OCI-M2 (cell line): ENCODE measurements at regions not wholly inside any gene's neighbourhood (a gene's known extent, or its start where the extent isn't known, plus 50 kb on each side); places are given as distances from the start of the nearest gene placed in this dataset.

Experiments used
- DNase-seq: peaks from one replicate; lab custom pipeline; 2025; ENCODE audit not compliant: unreplicated experiment; lab: John Stamatoyannopoulos, UW

DNA sequence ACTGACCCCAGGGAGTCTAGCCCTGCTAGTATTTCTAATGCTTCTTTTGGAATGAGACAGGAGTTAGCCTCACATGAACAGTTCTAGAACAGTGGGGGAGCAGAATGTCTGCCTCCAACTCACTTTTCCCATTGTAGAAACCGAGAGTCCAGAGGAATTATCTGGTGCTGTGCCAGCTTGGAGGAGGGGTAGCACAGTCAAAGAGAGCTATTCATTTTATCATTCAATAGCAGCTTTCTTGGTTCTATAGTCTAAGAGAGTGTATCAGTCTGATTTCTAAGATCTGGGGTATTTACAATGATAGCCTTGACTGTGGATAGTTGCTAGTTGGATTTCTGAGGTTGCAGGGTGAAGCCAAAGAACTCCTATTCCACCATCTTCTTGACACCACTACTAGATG is 448.2 kb downstream of the RFPL4B start:
- no peak for DNase-seq

DNA sequence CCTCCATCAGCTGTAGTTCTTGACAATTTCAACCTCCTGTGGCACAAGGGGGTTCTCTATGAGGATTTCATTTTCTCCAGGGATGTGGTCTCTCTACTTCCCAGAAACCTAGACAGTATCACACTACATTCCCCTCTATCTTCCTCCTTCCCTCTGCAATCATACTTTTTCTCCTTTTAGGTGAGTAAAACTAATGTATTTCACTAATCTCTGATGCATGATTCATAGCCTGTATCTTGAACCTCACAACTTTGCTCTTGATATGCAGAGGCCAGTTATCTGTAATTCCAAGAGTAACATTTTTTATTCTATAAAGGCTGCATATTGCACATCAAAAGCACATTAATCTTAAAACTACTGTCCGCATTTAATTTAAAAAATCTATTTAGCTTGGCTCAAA is 449.6 kb downstream of the RFPL4B start:
- DNase-seq = no peak

DNA sequence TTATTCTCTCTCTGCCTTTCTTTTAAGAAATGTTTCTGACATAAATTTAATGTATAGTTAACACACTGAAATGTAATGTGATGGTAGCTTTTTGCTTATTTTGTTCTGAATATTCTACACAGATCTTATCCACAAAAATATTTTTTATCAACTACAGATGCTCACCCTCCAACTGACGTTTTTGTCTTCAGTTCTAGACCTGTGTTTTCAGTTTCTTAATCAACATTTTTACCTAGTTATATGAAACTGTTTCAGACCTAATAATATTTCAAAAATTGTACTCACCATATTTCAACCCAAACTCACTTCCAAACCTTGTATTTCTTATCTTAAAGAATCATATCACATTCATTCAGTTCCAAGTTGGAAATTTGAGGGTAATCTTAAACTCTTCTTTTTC is 452.8 kb downstream of the RFPL4B start:
- DNase-seq = no peak

DNA sequence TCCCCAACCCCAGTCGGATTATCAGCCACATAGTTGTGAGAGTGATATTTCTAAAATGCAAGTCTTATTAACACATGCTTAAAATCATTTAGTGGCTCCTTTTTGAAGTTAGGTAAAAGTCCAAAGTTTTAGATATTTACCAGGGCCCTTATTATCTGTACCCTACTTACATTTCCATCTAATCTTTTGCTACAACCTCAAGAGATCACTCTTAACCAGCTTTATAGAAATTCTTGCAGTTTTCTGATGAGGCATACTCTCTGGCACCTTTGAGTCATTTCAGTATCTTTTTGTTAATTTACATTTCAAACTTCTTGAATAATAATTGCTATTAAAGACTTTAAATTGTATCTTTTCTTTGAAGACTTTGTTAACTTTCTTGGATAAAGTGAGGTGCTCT is 453.3 kb downstream of the RFPL4B start:
- no peak for DNase-seq

DNA sequence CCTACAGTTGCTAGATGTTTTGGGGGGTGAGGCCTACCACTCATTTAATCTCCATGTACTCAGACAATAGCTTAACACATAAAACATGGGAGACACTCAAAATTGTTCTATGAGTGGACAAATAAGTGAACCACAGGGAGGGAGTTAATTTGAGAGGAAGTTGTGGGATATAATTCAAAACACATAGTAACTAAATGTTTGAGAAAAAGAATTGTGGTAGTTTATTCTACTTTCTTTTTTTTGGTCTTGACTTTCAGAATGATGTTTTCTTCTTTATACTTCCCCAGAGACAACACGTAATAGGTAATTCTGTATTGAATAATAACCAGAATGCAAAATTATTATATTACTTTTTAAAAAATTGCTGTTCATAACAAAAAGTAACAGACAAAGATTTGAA is 453.8 kb downstream of the RFPL4B start:
- no peak for DNase-seq

DNA sequence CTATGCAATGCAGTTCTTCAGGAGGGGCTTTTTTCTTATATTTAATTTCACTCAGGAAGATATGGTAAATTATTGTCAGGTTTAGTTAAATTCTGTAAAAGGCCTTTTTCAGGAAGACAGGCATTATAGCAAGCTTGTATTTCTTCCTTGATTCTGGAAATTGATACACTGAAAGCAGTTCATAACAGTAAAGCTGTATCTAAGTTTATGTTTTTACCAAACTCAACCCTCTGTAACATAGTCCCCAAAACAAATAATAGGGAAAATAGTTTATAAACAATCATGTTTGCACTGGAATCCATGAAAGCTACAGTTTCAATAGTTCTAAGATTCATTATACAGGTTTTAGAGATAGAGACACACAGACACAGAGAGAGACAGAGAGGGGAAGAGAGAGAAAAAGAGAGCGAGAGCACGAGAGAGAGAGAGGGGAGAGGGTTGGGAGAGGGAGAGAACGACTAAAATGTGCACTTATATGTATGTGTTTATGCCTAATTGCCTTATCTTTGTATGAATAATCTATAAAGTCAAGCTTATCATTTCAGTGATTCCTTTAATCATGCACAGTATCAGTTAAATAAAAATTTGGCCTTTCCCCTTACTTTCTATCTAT is 454.4 kb downstream of the RFPL4B start:
- DNase-seq = no peak

DNA sequence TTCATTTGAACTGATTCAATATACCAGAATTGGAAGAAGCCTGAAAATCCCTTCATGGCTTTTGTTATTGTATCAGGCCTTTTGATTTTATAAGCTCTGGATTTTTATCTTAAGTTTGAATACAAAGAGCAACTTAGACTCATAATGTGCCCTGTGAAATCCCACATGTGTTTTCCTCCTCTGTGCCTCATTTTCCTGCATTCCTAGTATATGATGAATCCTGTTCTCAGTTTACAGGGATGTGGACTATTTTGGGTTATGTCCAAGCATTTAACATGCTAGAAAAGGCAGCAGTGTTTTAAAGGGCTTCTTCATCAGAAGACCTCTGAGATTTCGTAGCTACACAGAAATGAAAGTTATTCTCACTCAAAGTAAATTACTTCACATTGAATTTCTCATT is 455.0 kb downstream of the RFPL4B start:
- DNase-seq = no peak

DNA sequence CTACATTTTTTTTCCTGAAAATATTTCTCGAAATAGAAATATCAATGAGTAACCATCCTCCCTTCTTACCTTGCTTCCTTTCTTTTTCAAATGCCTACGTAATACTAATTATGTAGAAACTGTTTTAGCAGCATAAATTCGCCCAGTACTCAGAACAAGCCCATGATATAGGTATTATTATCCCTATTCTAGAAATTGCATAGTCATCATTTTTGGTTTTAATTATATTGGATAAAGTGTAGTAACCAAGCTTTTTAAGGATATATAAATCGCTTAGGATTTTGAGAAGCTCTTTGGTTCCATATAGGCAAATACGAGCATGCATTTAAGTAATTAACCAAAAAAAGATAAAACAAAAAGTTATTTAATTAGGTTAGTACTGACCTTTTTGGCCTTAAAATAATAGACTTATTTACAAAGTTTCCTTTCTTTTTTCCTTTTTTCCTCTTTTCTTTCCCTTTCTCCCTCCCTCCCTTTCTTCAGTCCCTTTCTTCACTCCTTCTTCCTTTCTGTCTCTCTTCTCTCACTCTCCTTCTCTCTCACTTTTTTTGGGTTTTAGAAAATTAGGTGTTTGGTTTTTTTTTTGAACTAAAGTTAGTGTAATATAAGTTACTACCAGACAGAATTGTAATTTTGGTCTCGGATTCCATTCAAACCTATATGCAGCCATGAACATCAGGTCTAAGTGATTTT is 457.7 kb downstream of the RFPL4B start:
- no peak for DNase-seq

DNA sequence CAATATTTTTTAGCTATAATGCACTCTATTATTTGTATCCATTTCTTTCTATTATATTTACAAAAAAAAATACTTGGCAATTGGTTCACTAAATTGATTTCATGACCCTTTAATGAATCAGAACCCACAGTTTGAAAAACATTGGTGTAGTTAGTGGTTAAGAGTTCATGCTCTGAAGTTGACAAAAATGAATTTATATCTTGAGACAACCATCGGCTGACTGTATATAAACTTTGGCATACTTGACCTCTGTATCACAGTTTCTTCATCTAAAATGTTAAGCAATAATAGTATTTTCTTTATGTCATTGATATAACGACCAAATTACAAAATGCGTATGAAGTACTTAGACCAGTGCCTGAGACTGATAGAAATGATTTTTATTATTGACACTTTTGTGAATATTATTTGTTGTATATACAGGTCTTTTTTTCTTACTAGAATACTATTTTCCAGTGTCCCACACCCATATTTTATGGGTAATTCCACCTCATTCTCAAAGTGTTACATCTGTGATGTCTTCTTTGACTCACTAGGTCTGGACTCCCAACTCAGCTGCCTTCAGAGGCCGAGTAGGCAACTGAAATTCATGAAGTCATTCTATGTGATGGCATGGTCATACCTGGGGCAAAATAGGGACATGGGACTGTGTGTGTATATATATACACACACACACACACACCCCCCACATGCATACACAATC is 459.2 kb downstream of the RFPL4B start:
- DNase-seq = no peak

DNA sequence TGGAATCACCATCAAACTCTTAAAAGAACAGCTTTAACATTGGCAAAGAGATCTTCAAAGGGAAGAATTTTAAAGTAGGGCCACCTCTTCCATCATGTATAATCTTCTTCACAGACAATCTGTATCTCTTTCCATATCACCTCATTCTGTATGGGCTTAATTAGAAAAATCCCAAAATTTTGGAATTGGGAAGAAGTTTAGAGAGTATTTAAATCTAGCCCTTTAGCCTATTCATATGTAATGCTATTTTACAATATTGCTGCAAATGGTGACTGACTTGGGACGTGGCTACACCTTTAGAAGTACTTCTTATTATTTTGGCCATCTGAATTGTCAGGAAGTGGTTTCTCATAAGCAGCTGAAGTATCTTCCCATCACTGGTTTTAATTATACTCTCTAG is 474.3 kb downstream of the RFPL4B start:
- DNase-seq = no peak

DNA sequence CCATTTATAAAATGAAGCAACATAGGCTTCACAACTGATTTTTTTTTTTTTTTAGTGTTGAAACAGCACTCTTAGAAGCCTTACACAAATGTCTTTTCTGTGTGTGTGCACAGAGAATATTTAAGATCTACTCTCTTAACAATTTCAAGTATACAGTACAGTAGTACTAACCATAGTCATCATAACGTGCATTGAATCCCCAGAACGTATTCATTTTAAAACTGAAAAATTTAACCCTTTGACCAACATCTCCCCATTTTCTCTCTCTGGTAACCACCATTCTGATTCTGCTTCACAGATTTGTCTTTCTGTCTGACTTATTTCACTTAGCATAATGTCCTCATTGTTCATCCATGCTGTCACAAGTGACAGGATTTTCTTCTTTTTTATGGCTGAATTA is 475.6 kb downstream of the RFPL4B start:
- no peak for DNase-seq

DNA sequence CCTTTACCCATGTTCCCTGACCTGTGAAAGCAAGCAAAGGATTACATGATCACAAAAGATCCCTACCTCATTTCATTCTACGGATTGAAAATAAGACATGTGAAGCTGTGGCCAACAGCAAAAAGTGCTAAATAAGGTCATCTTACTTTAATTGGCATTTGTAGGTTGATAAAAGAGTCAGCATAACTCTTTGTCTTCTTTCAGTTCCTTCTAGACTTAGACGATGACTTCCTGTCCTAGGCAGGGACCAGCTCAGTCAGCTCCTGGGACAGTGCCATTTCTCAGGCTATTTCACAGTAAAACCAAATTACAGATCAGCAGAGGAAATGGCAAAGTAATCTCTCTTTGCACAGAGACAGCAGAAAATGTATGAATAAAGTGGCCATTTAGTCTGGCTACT is 480.7 kb downstream of the RFPL4B start:
- DNase-seq = no peak

DNA sequence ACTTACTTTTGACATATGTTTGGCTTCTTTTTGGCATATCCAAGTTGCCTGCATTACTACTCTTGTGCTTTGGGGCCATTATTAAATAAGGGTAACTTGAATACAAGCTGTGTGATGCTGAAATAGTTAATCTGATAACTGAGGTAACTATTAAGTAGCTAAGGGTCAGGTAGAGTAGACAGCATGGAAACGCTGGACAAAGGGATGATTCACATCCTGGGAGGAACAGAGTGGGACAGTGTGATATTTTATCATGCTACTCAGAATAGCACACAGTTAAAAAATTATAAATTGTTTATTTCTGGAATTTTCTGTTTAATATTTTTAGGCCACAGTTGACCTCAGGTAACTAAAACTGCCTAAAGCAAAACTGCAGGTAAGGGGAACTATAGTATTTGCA is 483.9 kb downstream of the RFPL4B start:
- no peak for DNase-seq

DNA sequence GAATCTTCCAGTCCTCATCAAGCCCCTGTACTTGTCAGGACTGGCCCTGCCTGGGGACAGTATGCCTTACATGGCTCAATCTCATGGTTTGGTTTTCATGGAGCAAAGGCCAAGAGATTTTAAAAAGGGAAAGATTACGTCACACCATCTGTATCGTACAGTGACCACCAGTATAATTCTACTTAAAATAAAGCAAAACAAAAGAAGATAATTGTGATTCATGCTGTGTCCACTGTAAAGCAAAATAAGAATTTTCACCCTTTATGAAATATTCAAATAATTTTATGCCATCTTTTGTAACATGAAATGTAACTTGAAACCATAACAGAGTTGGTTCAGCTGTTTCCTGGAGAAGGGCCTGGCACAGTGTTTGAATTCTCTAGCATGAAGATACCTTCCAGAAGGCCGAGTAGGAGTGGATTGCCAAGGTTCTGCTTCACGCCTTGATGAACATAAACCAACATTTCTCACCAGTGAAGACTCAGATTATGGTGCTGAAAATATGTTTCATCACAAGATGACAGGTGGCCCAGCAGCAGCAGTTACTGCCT is 486.5 kb downstream of the RFPL4B start:
- no peak for DNase-seq

DNA sequence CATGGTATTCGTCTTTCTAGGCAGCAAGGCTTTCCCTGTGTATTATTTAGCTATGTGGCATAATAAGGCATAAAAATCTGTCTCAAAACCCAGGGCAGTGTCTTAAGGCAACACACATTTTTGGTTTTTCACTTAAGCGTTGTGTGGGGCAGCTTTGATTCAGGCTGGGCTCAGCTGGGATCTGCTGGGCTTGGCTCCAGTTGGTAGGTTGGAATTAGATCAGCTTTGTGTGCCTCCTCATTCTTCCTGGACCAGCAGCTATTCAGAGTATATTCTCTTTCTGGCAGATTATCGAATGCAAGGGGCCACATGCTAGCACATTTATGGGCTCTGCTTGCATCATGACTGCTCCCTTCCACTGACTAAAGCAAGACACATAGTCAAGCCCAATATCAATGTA is 487.9 kb downstream of the RFPL4B start:
- no peak for DNase-seq

DNA sequence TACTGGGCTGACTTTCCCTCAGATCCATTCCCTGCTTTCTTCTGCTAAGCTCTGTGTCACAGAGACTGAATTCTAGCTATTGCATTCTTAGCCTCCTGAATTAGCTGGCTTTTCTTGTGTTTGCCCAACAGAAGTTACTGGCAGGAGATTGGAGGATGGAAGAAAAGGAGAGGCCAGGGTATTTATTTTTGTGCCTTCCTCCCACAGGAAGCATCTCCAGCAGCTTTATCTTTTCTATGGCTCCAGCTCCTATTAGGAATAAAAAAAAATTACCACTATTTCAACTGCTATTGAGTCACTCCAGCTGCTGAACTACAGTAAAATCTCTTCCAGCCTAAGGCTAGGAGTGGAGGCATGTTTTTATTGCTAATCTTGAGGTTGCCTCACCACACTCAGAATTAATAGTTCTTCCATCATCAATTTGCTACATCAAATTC is 492.4 kb downstream of the RFPL4B start:
- no peak for DNase-seq

DNA sequence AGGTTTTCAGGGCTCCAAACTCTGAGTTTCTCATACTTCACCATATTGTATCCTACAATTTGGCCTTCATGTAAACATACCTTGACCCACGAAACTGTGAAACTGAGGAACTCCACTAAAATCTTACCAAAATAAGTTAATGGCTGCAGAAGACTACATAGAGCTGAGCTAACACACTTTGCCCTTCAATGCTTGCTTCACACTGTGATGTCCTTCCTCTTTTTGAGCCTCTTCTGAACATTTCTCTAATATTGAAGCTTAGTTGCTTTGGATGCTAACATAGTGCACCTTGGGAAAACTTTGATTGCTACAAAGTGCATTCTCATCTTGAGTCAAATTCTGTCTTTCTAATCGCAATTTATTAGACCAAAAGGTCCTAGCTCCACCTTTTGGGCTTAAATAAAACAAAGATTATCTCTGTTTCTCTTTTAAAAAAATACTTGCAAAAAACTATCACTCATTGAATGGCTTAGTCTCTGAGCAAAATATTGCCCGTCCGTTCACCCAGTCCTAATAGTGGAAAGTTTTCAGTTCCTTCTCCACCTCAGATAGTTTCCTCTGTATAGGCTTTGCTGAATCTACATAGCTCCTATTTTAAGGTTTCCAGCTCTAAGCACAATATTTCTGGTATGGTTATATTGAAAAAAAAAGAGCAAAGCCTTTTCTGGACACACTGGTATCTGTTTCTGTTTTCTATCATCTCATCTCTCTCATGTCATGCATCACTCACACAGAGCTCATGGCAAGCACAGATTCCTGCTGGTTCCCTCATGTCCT is 494.6 kb downstream of the RFPL4B start:
- DNase-seq = no peak

DNA sequence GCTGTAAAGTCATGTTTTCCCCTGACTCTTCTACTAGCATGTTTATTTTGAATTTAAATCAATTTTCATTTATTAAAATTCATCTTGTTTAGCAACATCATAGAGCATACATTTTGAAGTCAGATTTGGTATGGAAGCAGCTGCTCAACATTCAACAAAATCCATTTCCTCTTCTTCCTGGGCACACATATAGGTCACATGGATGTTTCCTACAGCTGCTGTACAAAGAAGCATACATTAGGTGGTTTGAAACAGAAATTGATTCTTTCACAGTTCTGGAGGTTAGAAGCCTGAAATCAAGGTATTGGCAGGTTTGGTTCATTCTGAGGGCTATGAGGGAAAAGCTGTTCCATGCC is 495.2 kb downstream of the RFPL4B start:
- no peak for DNase-seq

DNA sequence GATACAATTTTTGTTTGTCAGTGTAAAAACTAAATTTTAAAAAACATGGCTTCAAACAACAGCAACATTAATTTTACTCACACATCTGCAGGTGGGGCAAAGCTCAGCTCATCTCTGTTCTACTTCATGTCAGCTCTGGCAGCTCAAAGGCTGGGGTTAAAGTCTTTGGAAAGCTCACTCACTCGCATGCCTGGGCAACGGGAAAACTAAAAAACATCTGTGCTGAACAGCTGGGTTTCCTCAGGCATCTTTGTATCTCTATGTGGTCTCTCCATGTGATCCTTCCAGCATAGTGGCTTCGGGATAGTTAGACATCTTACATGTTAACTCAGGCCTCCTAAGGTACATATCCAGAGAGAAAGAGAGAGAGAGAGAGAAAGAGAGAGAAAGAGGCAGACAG is 499.6 kb downstream of the RFPL4B start:
- DNase-seq = no peak

DNA sequence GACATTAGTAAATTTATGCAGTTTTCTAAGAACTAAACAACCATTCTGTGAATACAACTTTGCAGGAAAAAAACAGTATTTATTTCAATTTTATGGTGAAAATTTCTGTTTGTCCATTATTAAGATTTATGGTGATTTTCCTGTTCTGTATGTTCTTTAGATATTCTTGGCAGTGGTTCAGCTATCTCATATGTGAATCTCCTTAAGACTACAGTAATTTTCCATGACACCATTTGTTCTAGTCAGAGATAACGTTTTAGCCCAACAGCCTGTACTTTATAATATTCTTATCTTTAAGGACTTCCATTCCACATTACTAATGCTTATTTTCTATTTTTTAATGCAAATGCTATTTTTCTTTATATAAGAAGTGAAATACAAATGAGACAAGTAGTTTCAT is 504.0 kb downstream of the RFPL4B start:
- no peak for DNase-seq

DNA sequence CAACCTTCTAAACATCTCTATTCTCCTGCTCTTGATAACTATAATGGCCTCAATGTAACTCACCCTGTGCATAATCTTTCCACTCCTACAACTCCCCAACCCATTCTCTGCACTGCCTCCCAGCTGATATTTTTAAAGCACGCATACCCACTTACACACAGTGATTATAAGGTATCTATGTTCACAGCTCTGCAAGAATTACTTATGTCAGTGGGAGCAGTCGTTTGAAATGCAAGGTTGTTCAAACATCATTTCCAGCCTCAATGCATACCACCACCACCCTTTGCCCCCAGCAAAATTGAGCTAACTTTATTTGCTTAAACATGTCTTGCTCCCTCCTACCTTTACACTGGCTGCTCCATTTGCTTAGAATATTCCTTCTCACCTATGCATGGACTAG is 506.0 kb downstream of the RFPL4B start:
- DNase-seq = no peak

DNA sequence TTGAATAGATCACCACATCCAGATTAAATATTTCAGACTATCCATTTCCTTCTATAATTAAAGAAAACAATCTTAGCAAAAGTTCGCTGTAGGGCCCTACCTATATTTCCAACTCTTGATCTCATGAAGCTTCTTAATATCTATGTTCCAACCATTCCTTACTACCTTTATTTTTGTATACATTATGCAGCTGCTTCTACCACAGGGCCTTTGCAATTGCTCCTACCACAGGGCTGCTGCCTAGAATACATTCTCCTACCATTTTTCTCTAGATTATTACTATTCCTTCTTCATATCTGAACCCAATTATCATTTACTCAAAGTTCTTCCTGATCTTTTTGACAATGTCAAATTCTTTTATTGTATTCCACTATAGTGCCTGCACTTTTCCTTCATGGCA is 516.6 kb downstream of the RFPL4B start:
- DNase-seq = no peak
